Activated CD8-positive, alpha-beta memory T cell treated with anti-CD3 and anti-CD28 coated beads for 36 hours (primary cell): ENCODE measurements at regions not wholly inside any gene's neighbourhood (a gene's known extent, or its start where the extent isn't known, plus 50 kb on each side); places are given as distances from the start of the nearest gene placed in this dataset.

ENCODE experiments used
- CTCF ChIA-PET: fragments of 350-600 bp; sonication (Branson Sonifier 250); formaldehyde crosslinking; loops from one replicate; lab custom pipeline; 2021; ENCODE audit warnings: antibody characterized with exemption; lab: Charles Lee
- POLR2A ChIA-PET: fragments of 350-600 bp; sonication (Branson Sonifier 250); formaldehyde crosslinking; loops from one replicate; lab custom pipeline; 2021; ENCODE audit warnings: antibody characterized with exemption; lab: Charles Lee

GRCh38 chr5:82331557-82331956 lies 53.4 kb upstream of the RPS23 start:
- CTCF ChIA-PET, result no interaction called here

GRCh38 chr5:82330530-82331270 lies 52.5 kb upstream of the RPS23 start:
- ChIA-PET POLR2A (no interaction called here), CTCF (no interaction called here)

More at GRCh38 chr5:82331557-82331956, 53.4 kb upstream of the RPS23 start:
- POLR2A ChIA-PET, result no interaction called here

- CTCF ChIA-PET, result no interaction called here
- POLR2A ChIA-PET, result no interaction called here
Observed at GRCh38 chr5:82329393-82329792, 51.2 kb upstream of the RPS23 start.
